HepG2 (cell line): ENCODE measurements at regions not wholly inside any gene's neighbourhood (a gene's known extent, or its start where the extent isn't known, plus 50 kb on each side); places are given as distances from the start of the nearest gene placed in this dataset.

Source experiments
- ATAC-seq: fragments of 200-7000 bp; cut with Tn5 transposase; 3 replicates; pipeline ENCODE4 v1.9.1; 2020; ENCODE audit warnings: mild to moderate bottlenecking, moderate library complexity
- BruUV-seq: library from RNA; stranded (reverse); fragments of 400-500 nt; replicated peaks from 2 replicates; lab custom pipeline; 2021; lab: Mats Ljungman, UMichigan
- CTCF ChIA-PET: fragments of 300-600 bp; formaldehyde crosslinking; extraction: SDS; loops from one replicate; lab custom pipeline; 2021; ENCODE audit warnings: low total read pairs, inconsistent platforms, low intra/inter-chr PET ratio; lab: Yijun Ruan, JAX
- POLR2A ChIA-PET: fragments of 350-600 bp; sonication (Branson Sonifier 250); formaldehyde crosslinking; loops from one replicate; lab custom pipeline; 2020; ENCODE audit warnings: antibody characterized with exemption, inconsistent platforms; lab: Yijun Ruan, JAX
- DNase-seq: peaks from one replicate; pipeline ENCODE4 v3.0.0-alpha.2; 2015; ENCODE audit warnings: low spot score
- FAIRE-seq: peaks from 3 replicates; lab custom pipeline; 2011; peaks lifted over from hg19 to GRCh38; lab: Jason Lieb, UNC
- H2AFZ ChIP-seq: one replicate; pipeline ENCODE4 v1.6.1; 2011; ENCODE audit warnings: low read length, inconsistent platforms
- H3K27ac ChIP-seq: fragments of 300-600 bp; 3 replicates; pipeline ENCODE4 v1.8.0; 2011; ENCODE audit warnings: mixed run types, mild to moderate bottlenecking, mixed read lengths, low read length, inconsistent platforms; ENCODE audit not compliant: insufficient read depth; ENCODE audit errors: extremely low read length
- H3K27me3 ChIP-seq, 2 experiments: fragments of 200-600 bp in 1 of 2; 2 replicates in 1 of 2; 3 replicates in 1 of 2; pipeline versions ENCODE4 v1.6.0 to v1.8.0; 2011; ENCODE audit warnings: low read length in 2 of 2, mild to moderate bottlenecking in 2 of 2, moderate library complexity in 2 of 2, inconsistent platforms in 1 of 2; ENCODE audit not compliant: insufficient read depth in 2 of 2, control insufficient read depth in 1 of 2
- H3K36me3 ChIP-seq, 2 experiments: fragments of 200-600 bp in 1 of 2; replicated peaks in 1 of 2; 2 replicates in 1 of 2; 3 replicates in 1 of 2; pipeline versions ENCODE4 v1.5.1 to v1.8.0; 2011; ENCODE audit warnings: low read length in 2 of 2, inconsistent platforms in 1 of 2; ENCODE audit not compliant: insufficient read depth in 2 of 2, control insufficient read depth in 1 of 2
- H3K4me1 ChIP-seq: 2 replicates; pipeline ENCODE4 v1.5.1; 2012; ENCODE audit warnings: low read length, inconsistent platforms; ENCODE audit not compliant: insufficient read depth
- H3K4me2 ChIP-seq: 2 replicates; pipeline ENCODE4 v1.6.0; 2011; ENCODE audit warnings: low read depth, low read length, inconsistent platforms
- H3K4me3 ChIP-seq, 3 experiments: fragments of 200-600 bp in 1 of 3; sonication (generic), shearing (Covaris generic) in 1 of 3; replicated peaks in 1 of 3; 2 replicates each; pipeline ENCODE4 v1.5.1; 2011 to 2016; ENCODE audit warnings: low read length in 3 of 3, inconsistent platforms in 2 of 3, low read depth in 2 of 3, mild to moderate bottlenecking in 2 of 3, control low read depth in 1 of 3, mixed read lengths in 1 of 3; ENCODE audit not compliant: insufficient read depth in 1 of 3
- H3K79me2 ChIP-seq: one replicate; pipeline ENCODE4 v1.6.1; 2011; ENCODE audit warnings: low read length, inconsistent platforms; ENCODE audit not compliant: insufficient read depth
- H3K9ac ChIP-seq: 2 replicates; pipeline ENCODE4 v1.6.0; 2011; ENCODE audit warnings: mild to moderate bottlenecking, low read depth, low read length, inconsistent platforms; ENCODE audit not compliant: insufficient read depth
- H3K9me3 ChIP-seq: 2 replicates; pipeline ENCODE4 v1.5.1; 2012; ENCODE audit warnings: mild to moderate bottlenecking, low read length
- H4K20me1 ChIP-seq: 2 replicates; pipeline ENCODE4 v1.6.0; 2011; ENCODE audit warnings: inconsistent platforms, mild to moderate bottlenecking, low read length, moderate library complexity; ENCODE audit not compliant: insufficient read depth
- ASH2L ChIP-seq: fragments of 300-600, 200-600 bp; sonication (generic); IDR thresholded peaks from 2 replicates; pipeline ENCODE4 v1.7.0; 2017; ENCODE audit warnings: low read depth, mild to moderate bottlenecking, moderate library complexity, mixed read lengths, low read length; ENCODE audit not compliant: insufficient read length
- ELK4 ChIP-seq: sonication (generic); formaldehyde crosslinking; IDR thresholded peaks from 2 replicates; pipeline ENCODE4 v1.9.0; 2021; ENCODE audit warnings: missing genetic modification reagents, borderline replicate concordance
- FOXA1 ChIP-seq, 2 experiments: fragments of 450-650 bp in 1 of 2; sonication (generic) in 1 of 2; formaldehyde crosslinking in 1 of 2; IDR thresholded peaks; 2 replicates each; pipeline versions ENCODE4 v1.4.0 to v1.6.1; 2016 to 2020; ENCODE audit warnings: missing genetic modification reagents in 1 of 2
- HMG20B ChIP-seq: conservative IDR thresholded peaks from 2 replicates; pipeline ENCODE4 v1.6.1; 2016; ENCODE audit warnings: missing genetic modification reagents, missing compliant biosample characterization
- HOXD1 ChIP-seq: sonication (generic); formaldehyde crosslinking; IDR thresholded peaks from 2 replicates; pipeline ENCODE4 v1.5.0; 2020; ENCODE audit warnings: missing genetic modification reagents
- KDM5A ChIP-seq: fragments of 200-600 bp; sonication (generic); IDR thresholded peaks from 2 replicates; pipeline ENCODE4 v1.7.0; 2018; ENCODE audit warnings: antibody characterized with exemption, mild to moderate bottlenecking, low read length, borderline replicate concordance
- PPARG ChIP-seq: conservative IDR thresholded peaks from 2 replicates; pipeline ENCODE4 v1.6.1; 2016; ENCODE audit warnings: missing biosample characterization, missing genetic modification reagents
- RARG ChIP-seq: sonication (generic); formaldehyde crosslinking; IDR thresholded peaks from 2 replicates; pipeline ENCODE4 v1.4.0; 2020; ENCODE audit warnings: low read depth, mild to moderate bottlenecking, missing genetic modification reagents
- SMARCC2 ChIP-seq: fragments of 450-650 bp; IDR thresholded peaks from 2 replicates; pipeline ENCODE4 v1.6.1; 2017; ENCODE audit warnings: antibody characterized with exemption, mild to moderate bottlenecking
- TBP ChIP-seq: sonication (generic); formaldehyde crosslinking; IDR thresholded peaks from 2 replicates; pipeline ENCODE4 v1.5.0; 2020; ENCODE audit warnings: missing genetic modification reagents
- TEAD3 ChIP-seq: optimal IDR thresholded peaks from 2 replicates; pipeline ENCODE3; 2016; ENCODE audit warnings: borderline replicate concordance
- ZMAT5 ChIP-seq: sonication (generic); formaldehyde crosslinking; IDR thresholded peaks from 2 replicates; pipeline ENCODE4 v1.5.0; 2020; ENCODE audit warnings: mild to moderate bottlenecking, low read depth, missing genetic modification reagents, borderline replicate concordance
- ZNF343 ChIP-seq: sonication (generic); formaldehyde crosslinking; IDR thresholded peaks from 2 replicates; pipeline ENCODE4 v1.4.0; 2020; ENCODE audit warnings: mild to moderate bottlenecking, missing genetic modification reagents
- ZNF383 ChIP-seq: sonication (generic); formaldehyde crosslinking; IDR thresholded peaks from 2 replicates; pipeline ENCODE4 v1.4.0; 2020; ENCODE audit warnings: missing genetic modification reagents, mild to moderate bottlenecking, borderline replicate concordance
- ZNF501 ChIP-seq: sonication (generic); formaldehyde crosslinking; IDR thresholded peaks from 2 replicates; pipeline ENCODE4 v1.5.1; 2020; ENCODE audit warnings: mild to moderate bottlenecking, moderate library complexity, missing genetic modification reagents
- ZNF503 ChIP-seq: sonication (generic); formaldehyde crosslinking; IDR thresholded peaks from 2 replicates; pipeline ENCODE4 v1.4.0; 2020; ENCODE audit warnings: missing genetic modification reagents
- ZNF546 ChIP-seq: sonication (generic); formaldehyde crosslinking; conservative IDR thresholded peaks from 2 replicates; pipeline ENCODE4 v1.8.1; 2023; ENCODE audit warnings: mild to moderate bottlenecking, missing genetic modification reagents
- ZNF841 ChIP-seq: sonication (generic); formaldehyde crosslinking; IDR thresholded peaks from 2 replicates; pipeline ENCODE4 v1.8.1; 2023; ENCODE audit warnings: missing genetic modification reagents, borderline replicate concordance
- ZSCAN25 ChIP-seq: sonication (generic); formaldehyde crosslinking; IDR thresholded peaks from 2 replicates; pipeline ENCODE4 v1.8.0; 2022; ENCODE audit warnings: mild to moderate bottlenecking, missing genetic modification reagents
- WGBS: methylation state at CpG from one replicate; pipeline ENCODE4 v1.1.6; 2017; ENCODE audit warnings: low lambda C conversion rate; 5-methylcytosine and 5-hydroxymethylcytosine counted together
- in situ Hi-C: cut with HindIII; loops from 2 replicates; pipeline ENCODE4 v1.10.0; 2017; ENCODE audit warnings: low pct_unique_long_range_greater_than_20kb; ENCODE audit not compliant: extremely low pct_ligation_motif_present
- intact Hi-C: fragments of 100-400 bp; cut with micrococcal nuclease; formaldehyde crosslinking; loops from one replicate; pipeline ENCODE4 v1.10.0; 2022; ENCODE audit not compliant: unreplicated experiment

- H3K4me2 ChIP-seq = no peak overlapping the region
- H3K9me3 ChIP-seq = peaks cover 15% of the 10 kb centered on the region; the same call in 1 of the 2 replicates
- no peaks in the 10 kb centered on the region for H3K79me2 ChIP-seq
- no peaks in the 10 kb centered on the region for H3K27me3 ChIP-seq
- no peaks in the 10 kb centered on the region for H4K20me1 ChIP-seq
- no peak overlapping the region for H3K4me3 ChIP-seq
- ATAC-seq (no peak), DNase-seq (no peak), FAIRE-seq (no peak)
- no peak overlapping the region for H2AFZ ChIP-seq
- no peaks in the 10 kb centered on the region for H3K4me1 ChIP-seq
- no peak overlapping the region for H3K27ac ChIP-seq
- no peak overlapping the region for H3K9ac ChIP-seq
- TF ChIP-seq SMARCC2 = no peak
- no peak for TF ChIP-seq KDM5A
- no peak for TF ChIP-seq HOXD1
- no peak for TF ChIP-seq HMG20B (CRISPR knock-in tag)
- no peak for TF ChIP-seq RARG (CRISPR knock-in tag)
- TF ChIP-seq ZSCAN25 (CRISPR knock-in tag) = no peak
- no peak for TF ChIP-seq ZNF343 (CRISPR knock-in tag)
- TF ChIP-seq ZNF841 (CRISPR knock-in tag) = no peak
- TF ChIP-seq ASH2L = no peak
- no peak for TF ChIP-seq ELK4 (CRISPR knock-in tag)
- no peak for TF ChIP-seq ZNF503 (CRISPR knock-in tag)
- no peak for TF ChIP-seq ZNF383 (CRISPR knock-in tag)
- TF ChIP-seq ZNF501 (CRISPR knock-in tag) = no peak
- no peak for TF ChIP-seq TBP (CRISPR knock-in tag)
- TF ChIP-seq ZNF546 = no peak
- no peak for TF ChIP-seq TEAD3 (CRISPR knock-in tag)
- no peak for TF ChIP-seq PPARG (CRISPR knock-in tag)
- no peak for TF ChIP-seq ZMAT5 (CRISPR knock-in tag)
- TF ChIP-seq FOXA1 (IDR thresholded peaks at IDR 0.05) = no peak
- no peak for TF ChIP-seq FOXA1 (CRISPR knock-in tag; IDR thresholded peaks at IDR 0.05)
- no peaks in the 10 kb centered on the region for H3K36me3 ChIP-seq
- in situ Hi-C loops (no loop called here), intact Hi-C loops (no loop called here)
- 8% methylated on average over 2 of the region's 2 CpGs for WGBS
- no TSS peak for BruUV-seq
- POLR2A ChIA-PET = no interaction called here
- CTCF ChIA-PET = no interaction called here
Measured at GRCh38 chr16:64493709-64494108, 628.2 kb downstream of the CDH11 start.
